Activated T-cell treated with anti-CD3 and anti-CD28 coated beads for 4 hours (primary cell): ENCODE measurements at regions not wholly inside any gene's neighbourhood (a gene's known extent, or its start where the extent isn't known, plus 50 kb on each side); places are given as distances from the start of the nearest gene placed in this dataset.
"Not testable (repeated sequence)": the region's sequence is repeated elsewhere in the genome, so short reads cannot be mapped to it uniquely, and the experiment has no call there.

Experiments
- DNase-seq: peaks from one replicate; pipeline ENCODE4 v3.0.0-alpha.2; 2020

DNA sequence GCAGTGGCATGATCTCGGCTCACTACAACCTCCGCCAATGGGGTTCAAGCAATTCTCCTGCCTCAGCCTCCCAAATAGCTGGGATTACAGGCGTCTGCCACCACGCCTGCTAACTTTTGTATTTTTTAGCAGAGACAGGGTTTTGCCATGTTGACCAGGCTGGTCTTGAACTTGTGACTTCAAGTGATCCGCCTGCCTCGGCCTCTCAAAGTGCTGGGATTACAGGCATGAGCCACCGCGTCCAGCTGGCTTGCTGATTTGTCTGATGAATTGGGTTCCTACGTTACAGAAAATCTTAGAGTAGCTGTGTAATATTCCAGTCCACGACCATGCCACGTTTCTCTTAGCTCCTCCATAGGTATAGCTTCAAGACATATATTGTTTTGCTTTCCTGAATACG, 102.6 kb upstream of the OTOS start:
- not testable (repeated sequence) for DNase-seq

GRCh38 chr2:240244543-240244942, 104.1 kb upstream of the OTOS start:
- DNase-seq, result no peak

DNA sequence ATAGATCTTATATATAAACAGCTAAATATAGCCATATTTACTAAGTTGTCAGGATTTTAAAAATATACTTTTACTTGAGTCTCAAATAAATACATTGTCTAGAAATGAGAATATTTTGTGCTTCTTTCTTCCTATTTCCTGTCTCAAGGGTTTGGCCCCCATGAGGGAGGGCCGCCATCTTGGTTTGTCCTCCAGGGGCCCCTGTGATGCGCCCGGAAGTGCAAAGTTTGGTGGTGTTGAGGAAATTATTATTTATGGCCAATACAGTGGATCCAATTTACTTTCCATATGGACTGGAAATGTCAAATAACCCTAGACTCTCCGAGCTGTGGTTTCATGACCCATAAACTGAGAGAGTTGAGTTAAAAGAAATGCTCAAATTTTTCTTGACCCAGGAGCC, 104.7 kb upstream of the OTOS start:
- DNase-seq, result no peak

DNA sequence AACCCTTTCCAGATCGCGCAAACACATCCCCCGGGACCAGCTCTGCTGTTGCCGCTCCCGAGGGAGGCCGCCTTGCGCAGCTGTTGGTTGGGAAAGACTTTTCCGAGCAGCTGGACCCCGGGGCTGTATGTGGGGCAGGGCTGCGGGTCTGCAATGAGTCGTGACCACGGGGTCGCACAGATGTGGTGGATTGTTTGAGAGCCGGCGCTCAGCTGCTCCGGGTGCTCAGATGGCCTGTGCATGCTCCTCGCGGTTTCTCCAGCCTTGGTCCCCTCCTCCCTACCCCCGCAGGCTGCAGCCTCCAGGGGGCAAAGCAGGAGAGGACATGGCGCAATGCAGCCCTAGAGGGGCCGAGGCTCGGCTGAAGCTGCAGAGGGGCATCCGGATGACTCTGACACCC, 105.2 kb upstream of the OTOS start:
- no peak for DNase-seq

GRCh38 chr2:240246173-240246820, 105.8 kb upstream of the OTOS start:
- no peak for DNase-seq

GRCh38 chr2:240247241-240247867, 106.9 kb upstream of the OTOS start:
- no peak for DNase-seq

- DNase-seq, result no peak
Measured at GRCh38 chr2:240247868-240248720, 107.6 kb upstream of the OTOS start.

DNA sequence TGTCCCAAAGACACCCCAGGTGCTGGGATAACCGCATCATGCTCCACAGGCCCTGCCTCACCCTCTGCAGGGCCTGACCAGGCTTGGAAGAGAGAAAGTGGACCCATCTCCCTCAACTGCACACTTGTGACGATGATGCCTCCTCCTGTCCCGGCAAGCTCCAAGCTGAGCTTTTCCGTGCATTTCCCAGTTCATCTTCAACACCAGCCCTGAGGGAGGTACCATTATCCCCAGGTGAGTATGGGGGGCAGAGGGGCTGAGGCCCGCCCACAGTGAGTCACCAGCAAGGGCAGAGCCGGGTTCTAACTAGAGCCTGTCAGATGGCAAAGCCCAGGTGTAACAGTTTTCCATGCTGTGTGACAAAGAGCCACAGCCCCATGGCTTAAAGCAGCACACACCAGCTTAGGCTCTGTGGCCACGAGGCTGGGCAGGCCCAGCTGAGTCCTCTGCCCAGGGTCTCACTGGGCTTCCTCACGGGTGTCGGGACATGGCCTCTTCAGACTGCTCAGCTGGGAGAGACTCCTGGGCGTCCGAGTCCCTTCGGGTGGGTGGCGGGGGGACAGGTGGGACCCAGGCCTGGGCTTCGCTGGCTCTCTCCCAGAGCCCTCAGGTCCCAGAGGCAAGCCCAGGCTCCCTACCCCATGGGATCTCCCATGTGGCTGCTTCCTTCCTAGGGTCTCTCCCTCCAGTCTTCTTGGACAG, 108.4 kb upstream of the OTOS start:
- no peak for DNase-seq

- no peak for DNase-seq
Measured at GRCh38 chr2:240249423-240250149, 109.1 kb upstream of the OTOS start.

GRCh38 chr2:240250150-240250984, 109.9 kb upstream of the OTOS start:
- no peak for DNase-seq

DNA sequence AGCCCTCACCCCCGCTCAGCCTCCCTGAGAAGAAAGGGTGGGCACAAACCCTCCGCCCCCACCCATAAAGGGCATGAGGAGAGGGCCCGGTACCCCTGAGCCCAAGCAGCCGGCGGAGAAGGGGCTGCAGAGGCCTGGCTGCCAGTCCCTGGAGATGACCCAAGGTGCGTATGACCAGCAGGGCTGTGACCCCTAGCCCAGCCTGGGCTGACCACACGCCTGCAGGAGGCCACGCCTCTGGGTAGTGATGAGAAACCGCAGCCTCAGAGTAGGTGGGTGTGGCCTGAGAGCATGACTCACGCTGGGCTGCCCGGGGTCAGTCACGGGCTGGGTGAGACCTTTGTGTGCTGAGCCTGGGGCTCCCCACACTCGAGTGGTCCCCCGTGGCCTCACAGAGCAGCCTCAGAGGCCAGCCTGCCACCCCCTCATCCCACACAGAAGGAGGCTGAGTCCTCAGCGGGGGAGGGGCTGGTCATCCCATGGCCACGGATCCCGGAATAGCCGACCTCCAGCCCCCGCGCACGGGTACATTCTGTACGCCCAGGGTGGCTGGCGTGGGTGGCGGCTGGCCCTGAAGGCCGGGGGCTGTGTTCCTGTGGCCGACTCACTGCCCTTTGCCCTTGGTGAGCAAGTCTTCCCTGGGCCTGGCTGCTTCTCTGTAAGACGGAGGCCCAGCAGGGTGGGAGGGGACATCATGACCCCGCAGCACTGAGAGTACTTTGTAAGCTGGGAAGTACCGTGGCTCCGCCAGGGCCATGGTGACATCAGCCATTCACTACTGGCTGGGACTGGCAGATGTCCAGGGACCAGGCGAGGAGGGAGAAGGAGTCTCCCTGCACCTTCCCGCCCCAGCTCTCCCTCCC, 110.8 kb upstream of the OTOS start:
- no peak for DNase-seq

DNA sequence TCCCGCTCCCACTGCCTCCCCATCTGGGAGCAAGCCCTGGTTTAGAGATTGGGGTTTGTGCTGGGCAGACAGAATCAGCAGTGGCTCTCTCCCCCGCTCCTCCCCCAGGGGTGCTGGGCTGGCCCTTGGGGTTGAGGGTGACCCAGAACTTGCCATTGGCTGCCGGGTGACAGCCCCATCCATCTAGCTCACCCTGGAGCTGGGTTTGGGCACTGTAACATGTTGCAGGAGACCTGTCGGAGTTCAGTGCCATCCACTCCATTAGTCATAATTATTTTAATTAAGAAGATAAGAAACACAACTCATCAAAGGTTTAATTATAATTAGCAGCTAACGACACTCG, 111.4 kb upstream of the OTOS start:
- no peak for DNase-seq

DNA sequence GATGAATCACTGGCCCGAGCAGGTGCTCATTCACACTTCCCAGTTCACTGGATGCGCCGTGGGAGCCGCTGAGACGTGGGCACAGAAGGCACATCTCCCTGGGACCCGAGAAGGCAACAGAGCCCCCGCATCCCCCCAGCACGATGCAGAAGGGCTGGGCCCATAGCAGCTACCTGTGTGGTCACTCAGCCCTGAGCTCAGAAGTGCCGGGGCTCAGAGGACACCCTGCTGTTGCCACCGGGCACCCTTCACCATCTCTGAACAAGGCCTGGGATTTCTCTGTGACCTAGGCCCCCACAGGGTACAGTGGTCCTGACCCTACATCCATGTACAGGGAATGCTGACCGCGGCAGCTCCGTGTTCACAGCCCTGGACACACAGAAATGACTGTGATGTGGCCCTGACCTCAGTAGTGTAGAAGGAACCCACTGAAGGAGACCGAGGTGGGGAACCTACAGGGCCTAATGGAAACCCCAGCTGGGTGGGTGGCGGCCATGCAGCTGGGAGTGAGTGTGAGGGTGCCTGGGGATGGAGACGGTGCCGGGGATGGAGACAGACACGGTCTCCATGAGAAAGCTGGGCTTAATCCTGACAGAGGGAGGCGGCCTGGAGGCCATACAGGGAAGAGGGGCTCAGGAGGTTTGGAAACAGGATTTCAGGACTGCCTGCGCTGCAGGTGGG, 111.9 kb upstream of the OTOS start:
- DNase-seq, result no peak

GRCh38 chr2:240252872-240253511, 112.5 kb upstream of the OTOS start:
- no peak for DNase-seq

GRCh38 chr2:240253583-240254145, 113.2 kb upstream of the OTOS start:
- no peak for DNase-seq

GRCh38 chr2:240254337-240255164, 114.1 kb upstream of the OTOS start:
- no peak for DNase-seq

GRCh38 chr2:240255165-240255491, 114.7 kb upstream of the OTOS start:
- no peak for DNase-seq
